ENCODE measurements at regions not wholly inside any gene's neighbourhood (a gene's known extent, or its start where the extent isn't known, plus 50 kb on each side); places are given as distances from the start of the nearest gene placed in this dataset.

DNA sequence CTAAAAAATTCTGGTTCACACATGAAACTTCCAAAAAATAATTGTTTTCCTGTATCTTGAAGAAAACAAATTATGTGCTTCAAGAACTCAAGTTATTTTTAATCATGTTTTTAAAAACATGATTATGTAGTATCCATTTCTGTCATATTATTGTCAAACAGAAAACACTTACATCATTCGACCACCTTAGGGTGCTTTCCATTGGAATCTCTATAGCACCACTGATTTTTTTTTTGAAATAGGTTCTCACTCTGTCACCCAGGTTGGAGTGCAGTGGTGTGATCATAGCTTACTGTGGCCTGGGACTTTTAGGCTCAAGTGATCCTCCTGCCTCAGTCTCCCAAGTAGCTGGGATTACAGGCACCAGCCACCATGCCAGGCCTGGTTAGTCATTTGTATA, 457.3 kb downstream of the SI start:
- TF ChIP-seq OSR1 (CRISPR knock-in tag; IDR thresholded peaks at IDR 0.05) (no peak), ZFP3 (CRISPR knock-in tag; IDR thresholded peaks at IDR 0.05) (no peak), BACH2 (CRISPR knock-in tag; IDR thresholded peaks at IDR 0.05; ENCODE audit: borderline replicate concordance) (no peak), ARNTL (CRISPR knock-in tag; IDR thresholded peaks at IDR 0.05; ENCODE audit: borderline replicate concordance, low read depth) (no peak), ZC3H10 (CRISPR knock-in tag; IDR thresholded peaks at IDR 0.05) (no peak), SNAI2 (CRISPR knock-in tag; IDR thresholded peaks at IDR 0.05) (no peak), RARB (CRISPR knock-in tag; IDR thresholded peaks at IDR 0.05) (no peak), ZNF565 (CRISPR knock-in tag; conservative IDR thresholded peaks at IDR 0.05; ENCODE audit: low read depth) (no peak), TCF4 (CRISPR knock-in tag; IDR thresholded peaks at IDR 0.05; ENCODE audit: borderline replicate concordance) (no peak), GLIS3 (CRISPR knock-in tag; IDR thresholded peaks at IDR 0.05) (no peak)
- TF ChIP-seq, protein P1, sequence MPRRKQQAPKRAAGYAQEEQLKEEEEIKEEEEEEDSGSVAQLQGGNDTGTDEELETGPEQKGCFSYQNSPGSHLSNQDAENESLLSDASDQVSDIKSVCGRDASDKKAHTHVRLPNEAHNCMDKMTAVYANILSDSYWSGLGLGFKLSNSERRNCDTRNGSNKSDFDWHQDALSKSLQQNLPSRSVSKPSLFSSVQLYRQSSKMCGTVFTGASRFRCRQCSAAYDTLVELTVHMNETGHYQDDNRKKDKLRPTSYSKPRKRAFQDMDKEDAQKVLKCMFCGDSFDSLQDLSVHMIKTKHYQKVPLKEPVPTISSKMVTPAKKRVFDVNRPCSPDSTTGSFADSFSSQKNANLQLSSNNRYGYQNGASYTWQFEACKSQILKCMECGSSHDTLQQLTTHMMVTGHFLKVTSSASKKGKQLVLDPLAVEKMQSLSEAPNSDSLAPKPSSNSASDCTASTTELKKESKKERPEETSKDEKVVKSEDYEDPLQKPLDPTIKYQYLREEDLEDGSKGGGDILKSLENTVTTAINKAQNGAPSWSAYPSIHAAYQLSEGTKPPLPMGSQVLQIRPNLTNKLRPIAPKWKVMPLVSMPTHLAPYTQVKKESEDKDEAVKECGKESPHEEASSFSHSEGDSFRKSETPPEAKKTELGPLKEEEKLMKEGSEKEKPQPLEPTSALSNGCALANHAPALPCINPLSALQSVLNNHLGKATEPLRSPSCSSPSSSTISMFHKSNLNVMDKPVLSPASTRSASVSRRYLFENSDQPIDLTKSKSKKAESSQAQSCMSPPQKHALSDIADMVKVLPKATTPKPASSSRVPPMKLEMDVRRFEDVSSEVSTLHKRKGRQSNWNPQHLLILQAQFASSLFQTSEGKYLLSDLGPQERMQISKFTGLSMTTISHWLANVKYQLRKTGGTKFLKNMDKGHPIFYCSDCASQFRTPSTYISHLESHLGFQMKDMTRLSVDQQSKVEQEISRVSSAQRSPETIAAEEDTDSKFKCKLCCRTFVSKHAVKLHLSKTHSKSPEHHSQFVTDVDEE (CRISPR knock-in tag; IDR thresholded peaks at IDR 0.05): no peak
- TF ChIP-seq, protein P2, sequence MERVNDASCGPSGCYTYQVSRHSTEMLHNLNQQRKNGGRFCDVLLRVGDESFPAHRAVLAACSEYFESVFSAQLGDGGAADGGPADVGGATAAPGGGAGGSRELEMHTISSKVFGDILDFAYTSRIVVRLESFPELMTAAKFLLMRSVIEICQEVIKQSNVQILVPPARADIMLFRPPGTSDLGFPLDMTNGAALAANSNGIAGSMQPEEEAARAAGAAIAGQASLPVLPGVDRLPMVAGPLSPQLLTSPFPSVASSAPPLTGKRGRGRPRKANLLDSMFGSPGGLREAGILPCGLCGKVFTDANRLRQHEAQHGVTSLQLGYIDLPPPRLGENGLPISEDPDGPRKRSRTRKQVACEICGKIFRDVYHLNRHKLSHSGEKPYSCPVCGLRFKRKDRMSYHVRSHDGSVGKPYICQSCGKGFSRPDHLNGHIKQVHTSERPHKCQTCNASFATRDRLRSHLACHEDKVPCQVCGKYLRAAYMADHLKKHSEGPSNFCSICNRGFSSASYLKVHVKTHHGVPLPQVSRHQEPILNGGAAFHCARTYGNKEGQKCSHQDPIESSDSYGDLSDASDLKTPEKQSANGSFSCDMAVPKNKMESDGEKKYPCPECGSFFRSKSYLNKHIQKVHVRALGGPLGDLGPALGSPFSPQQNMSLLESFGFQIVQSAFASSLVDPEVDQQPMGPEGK (CRISPR knock-in tag; IDR thresholded peaks at IDR 0.05; ENCODE audit: borderline replicate concordance): no peak
- TF ChIP-seq, protein P3, sequence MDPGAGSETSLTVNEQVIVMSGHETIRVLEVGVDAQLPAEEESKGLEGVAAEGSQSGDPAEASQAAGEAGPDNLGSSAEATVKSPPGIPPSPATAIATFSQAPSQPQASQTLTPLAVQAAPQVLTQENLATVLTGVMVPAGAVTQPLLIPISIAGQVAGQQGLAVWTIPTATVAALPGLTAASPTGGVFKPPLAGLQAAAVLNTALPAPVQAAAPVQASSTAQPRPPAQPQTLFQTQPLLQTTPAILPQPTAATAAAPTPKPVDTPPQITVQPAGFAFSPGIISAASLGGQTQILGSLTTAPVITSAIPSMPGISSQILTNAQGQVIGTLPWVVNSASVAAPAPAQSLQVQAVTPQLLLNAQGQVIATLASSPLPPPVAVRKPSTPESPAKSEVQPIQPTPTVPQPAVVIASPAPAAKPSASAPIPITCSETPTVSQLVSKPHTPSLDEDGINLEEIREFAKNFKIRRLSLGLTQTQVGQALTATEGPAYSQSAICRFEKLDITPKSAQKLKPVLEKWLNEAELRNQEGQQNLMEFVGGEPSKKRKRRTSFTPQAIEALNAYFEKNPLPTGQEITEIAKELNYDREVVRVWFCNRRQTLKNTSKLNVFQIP (CRISPR knock-in tag; IDR thresholded peaks at IDR 0.05; ENCODE audit: borderline replicate concordance, low read depth): no peak
